ENCODE measurements at regions not wholly inside any gene's neighbourhood (a gene's known extent, or its start where the extent isn't known, plus 50 kb on each side); places are given as distances from the start of the nearest gene placed in this dataset.
A peak's percentile ranks its signal among the peaks of the same experiment; 100 is the strongest.
"Not testable (repeated sequence)": the region's sequence is repeated elsewhere in the genome, so short reads cannot be mapped to it uniquely, and the experiment has no call there.

DNA sequence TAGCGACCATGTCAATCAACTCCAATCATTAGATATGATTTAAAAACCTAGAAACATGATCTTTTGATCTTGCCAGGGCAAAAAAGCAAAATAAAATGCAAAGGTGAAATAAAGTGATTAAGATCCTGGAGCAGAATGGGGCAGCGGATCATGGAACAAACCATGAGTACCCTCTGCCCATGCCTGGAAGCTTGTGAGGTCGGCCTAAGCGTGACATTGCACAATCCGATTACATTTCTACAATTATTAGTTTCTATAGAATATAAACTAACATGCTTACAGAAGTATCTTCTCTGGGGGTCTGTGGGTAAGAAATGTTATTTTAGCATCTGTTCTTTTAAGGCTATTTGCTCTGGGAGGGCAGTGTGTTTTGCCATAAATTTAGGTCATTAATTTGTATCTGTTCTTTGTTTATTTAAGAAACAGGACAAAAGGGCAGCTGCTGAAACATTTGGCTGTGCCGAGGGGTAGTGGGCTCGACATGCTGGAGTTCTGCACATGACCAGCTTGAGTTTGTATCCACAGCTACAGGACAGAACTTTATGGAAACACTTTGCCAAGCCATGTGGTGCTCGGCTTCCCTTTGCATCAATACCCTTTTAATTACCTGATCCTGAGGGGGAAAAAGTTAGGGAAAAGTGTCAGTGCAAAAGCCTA, 55.9 kb downstream of the ZBTB18 start:
- no peak for DNase-seq (ENCODE audit: low read depth in 2 of 2)

DNA sequence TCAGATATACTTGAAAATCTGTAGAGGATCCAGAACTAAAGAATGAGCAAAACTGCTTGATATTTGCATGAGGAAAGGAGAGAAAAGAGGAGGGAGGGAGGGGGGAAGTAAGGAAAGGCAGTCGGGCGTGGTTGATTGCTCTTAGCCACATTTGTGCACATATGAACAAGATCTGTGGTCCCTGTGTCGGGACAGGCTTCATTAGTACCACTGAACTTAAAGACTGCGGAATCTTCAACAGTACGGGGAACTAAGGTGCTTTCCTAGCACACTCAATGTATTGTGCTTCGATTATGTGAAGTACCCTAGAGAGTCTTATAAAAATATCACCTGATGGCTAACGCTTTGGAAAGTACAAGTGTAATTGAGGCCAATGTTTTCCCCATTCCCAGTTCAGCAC, 59.9 kb downstream of the ZBTB18 start:
- no peak for DNase-seq (ENCODE audit: low read depth in 2 of 2)

DNA sequence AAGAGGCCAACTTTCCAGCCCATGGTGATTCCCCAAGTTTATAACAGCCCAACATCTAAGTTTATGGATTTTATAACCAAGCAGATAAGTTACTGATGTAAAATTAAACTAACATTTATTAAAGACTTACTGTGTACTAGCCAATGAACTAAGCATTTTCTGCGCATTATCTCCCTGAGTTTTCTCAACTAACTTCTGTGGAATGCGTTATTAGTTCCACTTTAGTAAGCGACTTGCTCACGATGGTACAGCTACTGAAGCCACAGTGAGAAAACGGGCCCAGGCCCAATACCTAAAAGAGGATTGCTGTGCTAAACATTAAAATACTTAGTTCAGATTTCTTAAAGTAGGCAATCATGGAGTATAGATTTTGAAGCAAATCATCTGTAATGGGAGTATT, 61.0 kb downstream of the ZBTB18 start:
- DNase-seq (ENCODE audit: low read depth in 2 of 2): no peak

DNA sequence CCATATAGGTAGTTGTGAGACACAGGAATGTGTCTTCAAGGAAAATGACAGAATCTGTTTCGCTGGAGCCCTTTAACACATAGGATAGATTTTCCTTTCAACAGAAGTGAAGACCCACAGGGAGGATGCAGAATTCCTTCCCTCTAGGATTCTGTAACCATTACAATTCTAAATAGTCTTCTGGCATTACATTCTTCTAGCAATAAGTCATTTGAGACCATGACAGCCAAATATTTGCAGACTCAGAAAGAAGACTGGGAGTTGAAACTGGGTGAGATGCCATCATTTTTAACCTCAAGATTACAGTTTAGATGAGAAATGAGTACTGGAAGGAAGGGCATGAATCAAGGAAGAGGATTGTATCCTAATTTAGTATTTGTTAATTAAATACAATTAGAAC, 61.6 kb downstream of the ZBTB18 start:
- DNase-seq (ENCODE audit: low read depth in 2 of 2): peak in 1 of 2 donors; percentile 10

DNA sequence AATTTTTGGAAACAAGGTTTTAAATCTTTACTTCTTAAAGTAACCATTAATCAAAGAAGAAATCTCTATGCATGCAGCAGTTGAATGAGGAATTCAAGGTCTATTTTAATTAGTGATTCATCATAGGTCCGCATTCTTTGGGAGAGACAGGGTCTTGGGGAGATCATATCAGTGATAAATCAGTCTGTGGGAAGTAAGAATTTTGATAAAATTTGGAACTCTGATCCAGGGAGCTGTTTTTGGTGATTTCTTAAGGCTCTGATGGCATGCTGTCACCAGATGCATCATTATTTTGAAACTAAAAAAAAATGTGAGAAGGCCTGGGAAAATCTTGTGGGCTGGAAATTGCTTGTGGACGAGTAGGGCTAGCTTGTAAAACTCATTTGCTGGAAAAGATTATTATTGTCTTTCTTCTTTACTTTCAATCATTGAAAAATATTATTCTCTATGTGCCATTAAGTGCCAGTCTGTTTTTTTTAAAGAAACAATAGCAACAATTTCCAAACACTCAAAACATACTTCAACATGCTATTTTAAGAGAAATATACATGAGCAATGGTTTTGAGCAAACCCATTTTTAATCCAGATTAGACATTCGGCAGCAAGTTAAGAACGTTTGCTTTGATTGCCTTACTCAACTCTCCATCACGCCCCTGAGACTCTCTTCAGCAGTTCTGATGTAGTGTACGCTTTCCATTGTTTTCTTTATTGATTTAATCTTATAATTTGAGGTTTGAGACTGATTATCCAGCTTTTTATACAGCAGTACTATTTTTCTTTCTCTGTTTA, 62.6 kb downstream of the ZBTB18 start:
- DNase-seq (ENCODE audit: low read depth in 2 of 2): peak in 1 of 2 donors; percentile 24

DNA sequence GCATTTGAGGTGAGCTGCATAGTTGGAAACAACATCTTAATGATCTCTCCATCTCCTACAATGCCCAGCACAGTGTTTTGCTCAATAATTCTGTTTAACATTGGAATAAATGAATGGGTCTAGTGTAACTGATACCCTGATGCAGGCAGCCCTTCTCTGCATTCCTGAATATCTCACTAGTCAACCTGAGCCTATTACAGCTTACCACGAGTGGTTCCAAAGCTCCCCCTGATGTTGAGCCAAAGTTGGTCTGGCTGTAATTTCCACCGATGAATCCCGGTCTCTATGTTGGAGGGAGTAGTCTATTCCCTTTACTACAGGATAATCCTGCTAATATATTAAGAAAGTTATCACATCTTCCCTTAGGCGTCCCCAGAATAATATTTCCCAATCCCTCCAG, 63.8 kb downstream of the ZBTB18 start:
- no peak for DNase-seq (ENCODE audit: low read depth in 2 of 2)

DNA sequence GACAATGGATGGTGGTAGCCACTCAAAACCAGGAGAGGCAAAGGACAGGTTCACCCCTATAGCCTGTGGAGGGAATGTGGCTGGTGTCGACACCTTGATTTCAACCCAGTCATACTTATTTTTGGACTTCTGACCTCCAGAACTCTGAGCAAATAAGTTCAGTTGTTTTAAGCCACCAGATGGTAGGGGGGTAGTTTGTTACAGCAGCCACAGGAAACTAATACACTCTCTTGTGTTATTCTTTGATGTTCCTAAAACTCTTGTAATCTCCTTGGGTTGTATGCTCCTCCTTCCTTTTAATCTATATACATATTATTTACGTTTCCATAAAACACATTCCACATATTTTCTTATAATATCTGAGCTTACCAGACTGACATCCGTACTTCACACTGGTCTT, 65.9 kb downstream of the ZBTB18 start:
- DNase-seq (ENCODE audit: low read depth in 2 of 2): no peak

DNA sequence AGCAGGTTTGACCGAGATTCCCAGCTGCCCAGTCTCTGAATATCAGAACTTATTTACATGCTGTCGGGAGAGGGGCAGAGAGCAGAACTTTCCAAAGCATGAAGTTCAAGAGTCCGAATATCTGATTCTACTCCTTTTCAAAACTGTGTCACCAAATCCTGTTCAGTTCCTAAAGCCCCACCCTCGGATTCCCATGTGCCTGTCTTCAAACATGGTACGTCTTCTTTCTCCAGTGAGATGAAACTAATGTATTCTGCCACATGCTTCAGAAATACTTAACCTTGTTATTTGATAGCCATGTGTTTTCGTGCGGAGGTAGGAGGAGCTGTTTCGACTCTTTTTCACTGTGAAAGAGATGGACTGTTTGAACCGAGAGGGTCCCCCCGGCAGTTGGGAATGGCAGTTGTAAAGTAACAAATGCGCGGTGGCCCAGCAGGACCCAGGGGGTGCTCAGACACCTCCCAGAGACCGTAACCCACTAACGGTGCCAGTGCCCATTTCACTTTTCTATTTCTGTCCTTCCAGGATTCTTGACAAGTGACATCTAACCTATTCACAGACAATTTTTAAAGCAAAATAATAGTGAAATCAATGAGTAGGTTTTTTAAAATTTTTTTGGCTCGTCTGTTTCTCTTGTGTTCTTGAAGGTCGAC, 67.2 kb downstream of the ZBTB18 start:
- DNase-seq (ENCODE audit: low read depth in 2 of 2): no peak

DNA sequence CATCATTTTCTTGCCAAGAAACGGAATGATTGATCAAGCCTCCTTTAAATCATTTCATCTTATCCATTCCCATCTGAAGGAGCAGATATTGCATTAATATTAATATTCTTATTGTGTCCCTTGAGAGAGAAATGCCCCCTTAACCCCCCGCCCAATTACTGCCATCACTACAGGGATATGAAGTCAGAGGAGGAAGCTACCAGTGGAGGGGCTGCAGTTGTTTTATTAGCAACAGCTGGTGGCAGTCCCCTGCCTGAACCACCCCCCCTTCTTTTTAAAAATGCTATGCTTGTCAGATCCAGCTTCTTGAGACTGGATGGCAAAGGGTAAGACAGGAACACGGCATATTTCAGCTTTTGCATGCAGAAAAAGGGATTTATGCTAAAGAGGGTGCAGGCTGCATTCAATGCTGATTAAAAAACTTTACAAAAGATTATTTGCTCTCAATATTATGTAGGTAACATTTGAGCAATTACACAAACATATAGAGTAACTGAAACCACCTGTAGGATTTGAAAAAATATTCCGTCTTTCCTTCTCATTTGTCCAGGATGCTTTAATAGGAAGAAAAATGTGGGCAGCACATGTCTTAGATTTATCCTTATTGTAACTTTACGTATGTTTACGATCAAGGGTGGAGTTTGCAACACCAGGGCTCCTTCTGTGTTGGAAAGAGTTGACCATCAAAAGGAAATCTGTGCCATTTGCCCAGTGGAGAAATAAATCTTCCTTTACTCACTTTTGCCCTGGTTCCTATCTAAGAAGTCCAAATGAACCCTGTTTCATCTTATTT, 77.7 kb downstream of the ZBTB18 start:
- no peak for DNase-seq (ENCODE audit: low read depth in 2 of 2)

DNA sequence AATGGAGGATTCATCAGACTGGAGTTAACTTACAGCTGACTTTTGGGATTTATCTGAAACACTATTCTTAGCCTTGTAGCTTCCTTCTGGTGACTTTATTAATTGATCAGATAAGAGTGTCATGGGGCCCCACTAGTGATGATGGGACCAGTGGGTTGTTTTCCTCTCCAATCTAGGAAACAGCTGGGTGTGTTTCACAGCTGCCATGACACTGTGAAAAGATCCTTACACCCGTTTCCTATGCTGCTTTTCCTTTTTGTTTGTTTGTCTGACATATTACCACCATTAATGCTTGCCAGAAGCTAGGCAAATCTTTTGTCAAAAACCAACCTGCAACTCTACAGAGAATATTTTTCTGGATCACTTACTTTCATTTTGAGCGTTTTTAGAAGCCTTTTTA, 86.2 kb downstream of the ZBTB18 start:
- DNase-seq (ENCODE audit: low read depth in 2 of 2): peak; percentile 25 to 69

DNA sequence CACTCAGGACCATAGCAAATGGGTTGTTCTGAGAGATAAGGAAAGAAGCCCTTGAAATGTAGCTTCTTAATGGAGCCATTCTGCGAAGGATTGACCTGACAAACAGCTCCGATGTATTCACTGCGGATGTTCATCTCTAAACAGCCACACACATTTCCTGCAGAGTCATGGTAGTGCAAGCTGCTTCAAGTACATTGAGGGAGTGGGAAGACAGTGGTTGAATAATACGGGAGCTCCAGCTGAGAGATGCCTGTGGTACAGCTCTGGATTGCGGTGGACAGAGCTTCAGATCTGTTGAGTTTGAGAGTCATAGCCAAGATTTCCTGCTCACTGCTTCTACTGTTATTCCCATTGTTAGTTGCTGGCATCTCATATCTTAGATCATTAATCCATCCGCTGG, 86.6 kb downstream of the ZBTB18 start:
- peak; percentile 23 to 89 for DNase-seq (ENCODE audit: low read depth in 2 of 2)

DNA sequence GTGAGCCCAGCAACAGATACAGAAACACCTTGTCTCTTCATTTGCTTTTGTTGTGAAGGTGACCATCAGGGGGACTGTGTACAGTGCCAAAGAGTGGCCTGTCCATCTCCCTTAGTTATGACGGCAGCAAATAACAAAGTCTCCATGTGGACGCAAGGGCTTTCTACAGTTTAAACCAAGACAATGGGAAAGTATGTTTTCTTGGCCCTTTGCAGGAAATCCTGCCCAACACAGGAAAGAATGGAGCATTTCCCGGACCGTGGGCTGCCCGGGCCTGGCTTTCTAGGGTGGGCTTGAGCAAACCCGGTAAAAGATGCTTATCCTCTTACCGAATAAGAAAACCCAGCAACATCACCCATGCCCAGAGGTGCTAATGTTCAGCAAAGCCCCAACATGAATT, 87.3 kb downstream of the ZBTB18 start:
- peak; percentile 7 to 89 for DNase-seq (ENCODE audit: low read depth in 2 of 2)

DNA sequence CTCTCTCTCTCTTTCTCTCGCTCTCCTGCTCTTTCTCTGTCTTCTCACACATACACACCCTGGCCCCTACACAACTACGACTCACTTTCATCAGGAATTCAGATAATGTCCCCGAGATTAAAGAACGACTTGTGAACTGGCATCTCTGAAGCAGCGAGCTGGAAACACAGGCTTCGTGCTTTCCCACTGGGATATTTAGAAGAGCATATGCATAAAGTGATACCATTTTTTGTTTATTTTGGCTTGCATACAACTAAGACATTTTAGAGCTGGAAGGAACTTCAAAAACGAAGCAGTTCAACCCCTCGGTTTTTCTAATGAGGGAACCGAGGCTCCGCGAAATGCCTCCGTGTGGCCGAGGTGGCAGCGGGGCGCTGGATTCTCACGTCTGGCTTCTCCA, 88.6 kb downstream of the ZBTB18 start:
- no peak for DNase-seq (ENCODE audit: low read depth in 2 of 2)

DNA sequence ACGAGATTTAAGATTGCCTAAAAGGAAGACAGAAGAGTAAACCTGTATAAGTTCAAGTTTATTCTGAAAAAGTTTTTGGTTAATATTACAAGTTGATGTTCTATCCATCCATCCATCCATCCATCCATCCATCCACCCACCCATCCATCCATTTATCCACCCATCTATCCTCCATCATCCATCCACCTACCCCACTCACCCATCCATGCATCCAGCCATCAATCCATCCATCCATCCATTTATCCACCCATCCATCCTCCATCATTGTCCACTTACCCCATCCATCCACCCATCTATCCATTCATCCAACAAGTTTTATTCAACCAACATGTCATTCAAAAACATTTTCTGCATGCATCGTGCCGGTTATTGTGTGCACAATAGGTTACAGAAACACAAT, 89.3 kb downstream of the ZBTB18 start:
- no peak for DNase-seq (ENCODE audit: low read depth in 2 of 2)

DNA sequence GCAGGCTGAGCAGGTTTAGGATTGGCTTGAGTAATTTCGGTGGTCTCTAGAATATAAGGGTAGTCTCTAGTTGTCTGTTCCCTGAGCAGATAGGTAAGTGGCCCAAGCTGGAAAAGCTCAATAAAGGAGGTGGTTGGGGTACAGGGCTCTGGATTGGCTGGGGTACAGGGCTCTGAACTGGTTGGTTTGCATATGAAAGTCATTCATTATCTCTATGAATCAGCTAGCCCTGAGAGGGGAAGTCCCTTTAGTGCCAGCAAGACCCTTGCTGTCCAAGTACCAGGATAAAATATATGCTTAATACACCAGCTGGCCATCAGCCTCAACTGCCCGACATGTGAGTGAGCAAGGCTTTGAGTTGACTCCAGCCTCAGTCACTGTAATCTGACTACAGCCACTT, 93.0 kb downstream of the ZBTB18 start:
- DNase-seq (ENCODE audit: low read depth in 2 of 2): no peak

DNA sequence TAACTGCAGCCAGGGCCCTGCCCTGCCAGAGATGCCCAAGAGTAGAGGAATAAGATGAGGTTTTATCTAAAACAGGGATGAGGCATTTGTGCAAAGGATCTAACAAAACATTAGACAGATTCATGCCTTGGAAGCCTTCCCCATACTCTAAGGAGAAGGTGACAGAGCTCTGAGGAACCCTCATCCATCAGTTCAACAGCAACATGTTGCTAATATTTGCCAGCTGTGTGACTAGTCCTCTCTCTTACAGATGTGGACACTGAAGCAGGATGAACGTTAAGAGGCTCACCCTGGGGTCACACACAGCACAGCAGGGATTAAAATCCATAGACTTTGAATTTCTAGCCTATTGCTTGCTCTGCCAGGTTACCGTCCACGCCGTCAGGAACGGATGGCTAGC, 99.0 kb downstream of the ZBTB18 start:
- no peak for DNase-seq (ENCODE audit: low read depth in 2 of 2)

DNA sequence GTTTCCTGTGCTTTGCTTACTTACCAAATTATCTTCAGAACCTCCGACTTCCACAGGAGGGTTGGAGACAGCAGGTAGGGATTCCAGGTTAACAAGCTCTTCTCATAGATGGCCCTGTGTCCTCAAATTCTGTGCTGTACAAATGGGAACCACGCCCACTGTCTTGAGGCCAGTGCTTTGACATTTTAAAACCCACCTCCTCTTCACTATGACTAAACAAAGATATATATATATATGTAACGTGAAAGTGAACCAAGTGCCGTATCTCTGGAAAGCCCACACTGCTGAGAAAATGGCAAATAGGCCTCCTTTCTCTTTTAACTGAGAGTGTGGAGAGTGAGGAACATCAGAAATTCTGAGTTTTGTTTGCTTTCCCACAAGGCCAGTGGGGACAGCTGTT, 99.6 kb downstream of the ZBTB18 start:
- no peak for DNase-seq (ENCODE audit: low read depth in 2 of 2)

DNA sequence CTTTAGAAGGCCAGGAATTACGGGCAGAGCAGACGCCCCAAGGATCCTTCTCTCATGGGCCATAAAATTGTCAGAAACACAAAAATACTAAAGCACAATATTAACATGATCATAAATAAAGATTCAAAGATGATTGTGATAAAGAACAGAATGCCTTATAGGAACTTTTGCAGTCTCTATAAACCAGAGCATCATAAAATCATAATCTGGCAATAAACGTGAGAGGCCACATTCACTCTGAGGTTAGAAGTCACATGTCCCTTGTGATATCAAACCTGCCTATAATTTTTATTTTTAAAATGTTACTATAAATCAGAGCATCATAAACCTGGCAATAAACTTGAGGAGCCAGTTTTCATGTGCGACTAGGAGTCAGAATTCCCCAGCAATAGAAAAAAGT, 100.5 kb downstream of the ZBTB18 start:
- no peak for DNase-seq (ENCODE audit: low read depth in 2 of 2)

DNA sequence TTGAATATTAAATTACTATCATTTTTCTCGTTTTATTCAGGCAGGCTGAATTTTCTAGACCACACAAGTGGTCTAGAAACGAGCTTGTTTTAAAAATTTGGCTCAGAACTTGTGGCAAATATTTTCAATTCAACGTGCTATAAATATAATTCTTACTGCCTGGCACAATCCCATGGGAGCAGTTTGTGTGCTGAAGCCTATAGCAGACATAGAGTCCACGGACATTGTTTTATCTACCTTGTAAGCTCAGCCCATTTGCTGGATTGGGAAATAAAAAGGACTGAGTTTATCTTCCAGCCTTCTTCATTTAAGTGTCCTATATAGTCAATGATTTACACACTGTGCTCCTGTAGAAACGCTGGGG, 103.4 kb downstream of the ZBTB18 start:
- DNase-seq (ENCODE audit: low read depth in 2 of 2): no peak

DNA sequence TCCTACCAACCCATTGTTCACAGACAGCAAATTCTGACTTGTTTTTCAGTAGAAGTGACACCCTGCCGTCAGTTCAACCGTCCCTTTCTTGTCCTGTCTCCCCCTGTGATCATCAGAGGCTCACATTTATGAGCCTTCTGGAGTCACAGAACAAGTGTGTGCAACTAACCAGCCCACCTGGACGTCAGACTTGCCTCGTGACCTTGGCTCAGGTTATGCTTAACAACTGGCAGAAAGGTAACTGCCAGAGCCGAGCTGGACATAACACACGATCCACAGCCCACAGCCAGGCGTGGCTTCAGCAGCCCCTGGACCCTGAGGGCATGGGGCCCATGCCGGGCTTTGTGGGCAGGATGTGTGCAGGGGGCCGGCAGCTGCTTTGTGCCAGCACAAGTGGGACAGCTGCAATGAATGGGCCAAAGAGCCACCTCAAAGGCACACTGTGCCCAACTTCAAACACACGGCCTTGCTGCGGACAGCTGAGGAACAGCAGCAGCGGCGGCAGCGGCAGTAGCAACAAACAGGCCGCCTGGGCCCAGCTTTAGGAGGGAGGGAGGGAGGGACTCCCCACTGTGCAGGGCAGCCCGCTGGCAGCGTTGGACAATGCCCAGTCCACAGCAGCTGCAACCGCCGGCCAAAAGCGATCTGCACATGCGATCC, 103.9 kb downstream of the ZBTB18 start:
- peak in 1 of 2 donors; percentile 7 for DNase-seq (ENCODE audit: low read depth in 2 of 2)

DNA sequence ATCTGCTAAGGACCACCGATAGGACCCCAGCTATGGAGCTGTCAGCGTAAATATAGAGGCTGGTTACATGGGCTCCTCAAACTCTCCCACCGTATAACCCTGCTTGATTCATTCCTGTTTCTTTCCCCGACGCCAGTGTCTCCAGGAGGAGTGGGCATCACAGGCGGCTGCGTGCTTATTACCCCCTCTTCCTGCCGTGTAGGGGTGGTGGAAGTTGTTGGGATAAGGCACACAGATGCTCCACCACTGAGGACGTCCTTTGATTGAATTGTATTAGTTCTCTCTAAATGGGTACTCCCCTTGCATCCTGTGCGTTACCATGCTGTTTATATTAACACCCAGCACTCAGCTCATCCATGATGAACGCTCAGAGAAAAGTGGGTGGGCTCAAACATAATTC, 104.6 kb downstream of the ZBTB18 start:
- no peak for DNase-seq (ENCODE audit: low read depth in 2 of 2)

DNA sequence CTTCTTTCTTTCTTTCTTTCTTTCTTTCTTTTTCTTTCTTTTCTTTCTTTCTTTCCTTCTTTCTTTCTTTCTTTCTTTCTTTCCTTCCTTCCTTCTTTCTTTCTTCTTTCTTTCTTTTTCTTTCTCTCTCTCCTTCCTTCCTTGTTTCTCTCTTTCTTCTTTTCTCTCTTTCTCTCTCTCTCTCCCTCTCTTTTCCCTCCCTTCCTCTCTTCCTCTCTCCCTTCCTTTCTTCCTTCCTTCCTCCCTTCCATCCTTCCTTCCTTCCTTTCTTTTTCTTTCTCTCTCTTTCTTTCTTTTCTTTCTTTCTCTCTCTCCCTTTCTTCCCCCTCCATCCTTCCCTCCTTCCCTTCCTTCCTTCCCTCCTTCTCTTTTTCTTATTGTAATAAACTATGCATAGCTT, 105.5 kb downstream of the ZBTB18 start:
- not testable (repeated sequence) for DNase-seq (ENCODE audit: low read depth in 2 of 2)
